ENCODE measurements at regions not wholly inside any gene's neighbourhood (a gene's known extent, or its start where the extent isn't known, plus 50 kb on each side); places are given as distances from the start of the nearest gene placed in this dataset.

- H3K4me2 ChIP-seq (ENCODE audit: low read depth, low read length, poor library complexity, severe bottlenecking) = no peak overlapping the region
- H3K9me2 ChIP-seq (replicated peaks; ENCODE audit: insufficient read depth, low read length) = no peaks in the 10 kb centered on the region
- no peak overlapping the region for H2AFZ ChIP-seq (ENCODE audit: low read length)
- H4K20me1 ChIP-seq (ENCODE audit: insufficient read depth, low read depth, low read length) = no peaks in the 10 kb centered on the region
- H3K4me3 ChIP-seq (ENCODE audit: low read length) = no peak overlapping the region
- no peak overlapping the region for H3K9ac ChIP-seq (ENCODE audit: low read length)
- DNase-seq = no peak
- no peaks in the 10 kb centered on the region for H3K36me3 ChIP-seq (ENCODE audit: insufficient read depth, low read length)
- no peaks in the 10 kb centered on the region for H3K27me3 ChIP-seq (ENCODE audit: low read length)
- H3K4me1 ChIP-seq (ENCODE audit: low read length) = no peaks in the 10 kb centered on the region
- H3K79me2 ChIP-seq (ENCODE audit: low read length) = no peaks in the 10 kb centered on the region
- H3K9me3 ChIP-seq (ENCODE audit: low read length) = peaks cover 7% of the 10 kb centered on the region
- no peak overlapping the region for H3K27ac ChIP-seq (ENCODE audit: low read length)
These were observed 138.7 kb downstream of the SALL1 start for GRCh38 chr16:51012396-51012795.

GRCh38 chr16:51010817-51011216 is 140.3 kb downstream of the SALL1 start:
- Histone ChIP-seq H3K27me3 (ENCODE audit: low read length) (no peaks in the 10 kb centered on the region), H3K9me3 (ENCODE audit: low read length) (peaks cover 7% of the 10 kb centered on the region)

GRCh38 chr16:51009813-51010212 is 141.3 kb downstream of the SALL1 start:
- no peaks in the 10 kb centered on the region for H3K27me3 ChIP-seq (ENCODE audit: low read length)
- H3K36me3 ChIP-seq (ENCODE audit: insufficient read depth, low read length) = no peaks in the 10 kb centered on the region
- DNase-seq = no peak
- no peak overlapping the region for H2AFZ ChIP-seq (ENCODE audit: low read length)
- H4K20me1 ChIP-seq (ENCODE audit: insufficient read depth, low read depth, low read length) = no peaks in the 10 kb centered on the region
- H3K27ac ChIP-seq (ENCODE audit: low read length) = no peak overlapping the region
- no peaks in the 10 kb centered on the region for H3K4me1 ChIP-seq (ENCODE audit: low read length)
- H3K4me3 ChIP-seq (ENCODE audit: low read length) = no peak overlapping the region
- H3K9me2 ChIP-seq (replicated peaks; ENCODE audit: insufficient read depth, low read length) = no peaks in the 10 kb centered on the region
- no peaks in the 10 kb centered on the region for H3K79me2 ChIP-seq (ENCODE audit: low read length)
- no peak overlapping the region for H3K9ac ChIP-seq (ENCODE audit: low read length)
- H3K4me2 ChIP-seq (ENCODE audit: low read depth, low read length, poor library complexity, severe bottlenecking) = no peak overlapping the region
- H3K9me3 ChIP-seq (ENCODE audit: low read length) = peaks cover 7% of the 10 kb centered on the region

More at GRCh38 chr16:51010817-51011216, 140.3 kb downstream of the SALL1 start:
- Histone ChIP-seq H3K4me2 (ENCODE audit: low read depth, low read length, poor library complexity, severe bottlenecking) (no peak overlapping the region), H3K4me3 (ENCODE audit: low read length) (no peak overlapping the region), H2AFZ (ENCODE audit: low read length) (no peak overlapping the region), H3K4me1 (ENCODE audit: low read length) (no peaks in the 10 kb centered on the region), H3K9me2 (replicated peaks; ENCODE audit: insufficient read depth, low read length) (no peaks in the 10 kb centered on the region), H4K20me1 (ENCODE audit: insufficient read depth, low read depth, low read length) (no peaks in the 10 kb centered on the region), H3K9ac (ENCODE audit: low read length) (no peak overlapping the region), H3K79me2 (ENCODE audit: low read length) (no peaks in the 10 kb centered on the region), H3K36me3 (ENCODE audit: insufficient read depth, low read length) (no peaks in the 10 kb centered on the region), H3K27ac (ENCODE audit: low read length) (no peak overlapping the region)
- no peak for DNase-seq

- peaks cover 7% of the 10 kb centered on the region for H3K9me3 ChIP-seq (ENCODE audit: low read length)
- H3K4me3 ChIP-seq (ENCODE audit: low read length) = no peak overlapping the region
- H3K4me2 ChIP-seq (ENCODE audit: low read depth, low read length, poor library complexity, severe bottlenecking) = no peak overlapping the region
- H3K79me2 ChIP-seq (ENCODE audit: low read length) = no peaks in the 10 kb centered on the region
- no peaks in the 10 kb centered on the region for H4K20me1 ChIP-seq (ENCODE audit: insufficient read depth, low read depth, low read length)
- H3K27me3 ChIP-seq (ENCODE audit: low read length) = no peaks in the 10 kb centered on the region
- H2AFZ ChIP-seq (ENCODE audit: low read length) = no peak overlapping the region
- no peaks in the 10 kb centered on the region for H3K4me1 ChIP-seq (ENCODE audit: low read length)
- H3K9me2 ChIP-seq (replicated peaks; ENCODE audit: insufficient read depth, low read length) = no peaks in the 10 kb centered on the region
- DNase-seq = no peak
- no peaks in the 10 kb centered on the region for H3K36me3 ChIP-seq (ENCODE audit: insufficient read depth, low read length)
- H3K27ac ChIP-seq (ENCODE audit: low read length) = no peak overlapping the region
- no peak overlapping the region for H3K9ac ChIP-seq (ENCODE audit: low read length)
These were observed 141.7 kb downstream of the SALL1 start for GRCh38 chr16:51009359-51009758.

- no peaks in the 10 kb centered on the region for H3K27me3 ChIP-seq (ENCODE audit: low read length)
- no peak overlapping the region for H3K4me3 ChIP-seq (ENCODE audit: low read length)
- no peaks in the 10 kb centered on the region for H4K20me1 ChIP-seq (ENCODE audit: insufficient read depth, low read depth, low read length)
- peaks cover 7% of the 10 kb centered on the region for H3K9me3 ChIP-seq (ENCODE audit: low read length)
- no peaks in the 10 kb centered on the region for H3K9me2 ChIP-seq (replicated peaks; ENCODE audit: insufficient read depth, low read length)
- no peak overlapping the region for H3K9ac ChIP-seq (ENCODE audit: low read length)
- no peak overlapping the region for H2AFZ ChIP-seq (ENCODE audit: low read length)
- H3K4me1 ChIP-seq (ENCODE audit: low read length) = no peaks in the 10 kb centered on the region
- no peak for DNase-seq
- H3K36me3 ChIP-seq (ENCODE audit: insufficient read depth, low read length) = no peaks in the 10 kb centered on the region
- no peak overlapping the region for H3K27ac ChIP-seq (ENCODE audit: low read length)
- H3K79me2 ChIP-seq (ENCODE audit: low read length) = no peaks in the 10 kb centered on the region
- H3K4me2 ChIP-seq (ENCODE audit: low read depth, low read length, poor library complexity, severe bottlenecking) = no peak overlapping the region
These were observed 142.5 kb downstream of the SALL1 start for GRCh38 chr16:51008607-51009006.

GRCh38 chr16:51008037-51008436 is 143.0 kb downstream of the SALL1 start:
- Histone ChIP-seq H3K9me2 (replicated peaks; ENCODE audit: insufficient read depth, low read length) (no peaks in the 10 kb centered on the region), H2AFZ (ENCODE audit: low read length) (no peak overlapping the region), H3K27ac (ENCODE audit: low read length) (no peak overlapping the region), H3K79me2 (ENCODE audit: low read length) (no peaks in the 10 kb centered on the region), H3K9ac (ENCODE audit: low read length) (no peak overlapping the region), H3K9me3 (ENCODE audit: low read length) (peaks cover 7% of the 10 kb centered on the region), H3K4me2 (ENCODE audit: low read depth, low read length, poor library complexity, severe bottlenecking) (no peak overlapping the region), H3K4me1 (ENCODE audit: low read length) (no peaks in the 10 kb centered on the region), H3K36me3 (ENCODE audit: insufficient read depth, low read length) (no peaks in the 10 kb centered on the region), H3K4me3 (ENCODE audit: low read length) (no peak overlapping the region), H4K20me1 (ENCODE audit: insufficient read depth, low read depth, low read length) (no peaks in the 10 kb centered on the region), H3K27me3 (ENCODE audit: low read length) (no peaks in the 10 kb centered on the region)
- DNase-seq = no peak

- H3K27ac ChIP-seq (ENCODE audit: low read length) = no peak overlapping the region
- H3K27me3 ChIP-seq (ENCODE audit: low read length) = no peaks in the 10 kb centered on the region
- no peaks in the 10 kb centered on the region for H3K9me2 ChIP-seq (replicated peaks; ENCODE audit: insufficient read depth, low read length)
- no peak for DNase-seq
- no peak overlapping the region for H2AFZ ChIP-seq (ENCODE audit: low read length)
- no peak overlapping the region for H3K9ac ChIP-seq (ENCODE audit: low read length)
- no peaks in the 10 kb centered on the region for H4K20me1 ChIP-seq (ENCODE audit: insufficient read depth, low read depth, low read length)
- no peaks in the 10 kb centered on the region for H3K4me1 ChIP-seq (ENCODE audit: low read length)
- H3K79me2 ChIP-seq (ENCODE audit: low read length) = no peaks in the 10 kb centered on the region
- no peaks in the 10 kb centered on the region for H3K9me3 ChIP-seq (ENCODE audit: low read length)
- no peak overlapping the region for H3K4me2 ChIP-seq (ENCODE audit: low read depth, low read length, poor library complexity, severe bottlenecking)
- no peaks in the 10 kb centered on the region for H3K36me3 ChIP-seq (ENCODE audit: insufficient read depth, low read length)
- H3K4me3 ChIP-seq (ENCODE audit: low read length) = no peak overlapping the region
These were observed 147.1 kb downstream of the SALL1 start for GRCh38 chr16:51003850-51004566.

- Histone ChIP-seq H3K36me3 (ENCODE audit: insufficient read depth, low read length) (no peaks in the 10 kb centered on the region), H3K4me2 (ENCODE audit: low read depth, low read length, poor library complexity, severe bottlenecking) (no peak overlapping the region), H3K4me3 (ENCODE audit: low read length) (no peak overlapping the region), H3K9ac (ENCODE audit: low read length) (no peak overlapping the region), H3K27me3 (ENCODE audit: low read length) (no peaks in the 10 kb centered on the region), H3K27ac (ENCODE audit: low read length) (no peak overlapping the region), H3K79me2 (ENCODE audit: low read length) (no peaks in the 10 kb centered on the region), H2AFZ (ENCODE audit: low read length) (no peak overlapping the region), H3K4me1 (ENCODE audit: low read length) (no peaks in the 10 kb centered on the region), H3K9me2 (replicated peaks; ENCODE audit: insufficient read depth, low read length) (no peaks in the 10 kb centered on the region), H4K20me1 (ENCODE audit: insufficient read depth, low read depth, low read length) (no peaks in the 10 kb centered on the region), H3K9me3 (ENCODE audit: low read length) (no peaks in the 10 kb centered on the region)
- no peak for DNase-seq
These were observed 148.1 kb downstream of the SALL1 start for GRCh38 chr16:51002881-51003490.

All from Karpas-422 (cell line).